H9 (cell line): ENCODE measurements at regions not wholly inside any gene's neighbourhood (a gene's known extent, or its start where the extent isn't known, plus 50 kb on each side); places are given as distances from the start of the nearest gene placed in this dataset.

Experiments used
- DNase-seq: peaks from one replicate; pipeline ENCODE4 v3.0.0-alpha.2; 2017
- H2AFZ ChIP-seq: one replicate; pipeline ENCODE4 v1.6.1; 2013; ENCODE audit warnings: mild to moderate bottlenecking, low read length, control low read depth, moderate library complexity
- H2AK5ac ChIP-seq: 2 replicates; pipeline ENCODE4 v1.6.1; 2013; ENCODE audit warnings: low read length, control low read depth, mixed read lengths; ENCODE audit not compliant: insufficient read length
- H2BK120ac ChIP-seq: one replicate; pipeline ENCODE4 v1.6.1; 2013; ENCODE audit warnings: low read depth, mild to moderate bottlenecking, low read length, control low read depth, inconsistent platforms; ENCODE audit not compliant: poor library complexity, severe bottlenecking
- H2BK12ac ChIP-seq: 2 replicates; pipeline ENCODE4 v1.6.1; 2013; ENCODE audit warnings: low read length, control low read depth, mixed read lengths, low read depth; ENCODE audit not compliant: insufficient read length
- H2BK15ac ChIP-seq: 2 replicates; pipeline ENCODE4 v1.6.1; 2013; ENCODE audit warnings: low read depth, low read length, control low read depth
- H2BK20ac ChIP-seq: one replicate; pipeline ENCODE4 v1.6.1; 2013; ENCODE audit warnings: low read depth, mild to moderate bottlenecking, low read length, control low read depth, inconsistent platforms; ENCODE audit not compliant: poor library complexity, severe bottlenecking
- H2BK5ac ChIP-seq: 2 replicates; pipeline ENCODE4 v1.6.1; 2013; ENCODE audit warnings: low read length, control low read depth, mixed read lengths; ENCODE audit not compliant: insufficient read length
- H3K14ac ChIP-seq: 2 replicates; pipeline ENCODE4 v1.6.1; 2013; ENCODE audit warnings: low read length, control low read depth; ENCODE audit not compliant: insufficient read depth
- H3K18ac ChIP-seq: 2 replicates; pipeline ENCODE4 v1.6.1; 2013; ENCODE audit warnings: low read depth, mild to moderate bottlenecking, mixed read lengths, low read length, control low read depth; ENCODE audit not compliant: insufficient read length
- H3K23ac ChIP-seq: 2 replicates; pipeline ENCODE4 v1.6.1; 2013; ENCODE audit warnings: low read length, control low read depth, mixed read lengths, low read depth; ENCODE audit not compliant: insufficient read length
- H3K23me2 ChIP-seq: 2 replicates; pipeline ENCODE4 v1.6.1; 2013; ENCODE audit warnings: low read depth, mild to moderate bottlenecking, mixed read lengths, low read length, control low read depth; ENCODE audit not compliant: insufficient read length, poor library complexity, severe bottlenecking
- H3K27ac ChIP-seq: 2 replicates; pipeline ENCODE4 v1.5.1; 2013; ENCODE audit warnings: low read length, control low read depth, mixed read lengths, low read depth; ENCODE audit not compliant: insufficient read length
- H3K27me3 ChIP-seq: 2 replicates; pipeline ENCODE4 v1.6.1; 2013; ENCODE audit warnings: low read length, control low read depth, inconsistent platforms; ENCODE audit not compliant: insufficient read depth
- H3K4ac ChIP-seq: 2 replicates; pipeline ENCODE4 v1.6.1; 2013; ENCODE audit warnings: low read depth, mild to moderate bottlenecking, control low read depth, inconsistent platforms, low read length, moderate library complexity
- H3K4me1 ChIP-seq: 2 replicates; pipeline ENCODE4 v1.6.1; 2013; ENCODE audit warnings: low read length, control low read depth, inconsistent platforms; ENCODE audit not compliant: insufficient read depth
- H3K4me2 ChIP-seq: 2 replicates; pipeline ENCODE4 v1.6.1; 2013; ENCODE audit warnings: low read length, control low read depth, mixed read lengths; ENCODE audit not compliant: insufficient read length, insufficient read depth
- H3K56ac ChIP-seq: 2 replicates; pipeline ENCODE4 v1.6.1; 2013; ENCODE audit warnings: low read depth, mild to moderate bottlenecking, mixed read lengths, low read length, control low read depth; ENCODE audit not compliant: insufficient read length
- H3K79me1 ChIP-seq: 2 replicates; pipeline ENCODE4 v1.6.1; 2013; ENCODE audit warnings: low read depth, mild to moderate bottlenecking, moderate library complexity, low read length, control low read depth, inconsistent platforms; ENCODE audit not compliant: insufficient read depth, poor library complexity, severe bottlenecking
- H3K79me2 ChIP-seq: 2 replicates; pipeline ENCODE4 v1.6.1; 2013; ENCODE audit warnings: low read length, control low read depth, inconsistent platforms; ENCODE audit not compliant: insufficient read depth
- H3K9ac ChIP-seq: 2 replicates; pipeline ENCODE4 v1.6.1; 2013; ENCODE audit warnings: low read length, control low read depth, mixed read lengths; ENCODE audit not compliant: insufficient read length; ENCODE audit errors: extremely low read depth
- H3K9me3 ChIP-seq: one replicate; pipeline ENCODE4 v1.6.1; 2013; ENCODE audit warnings: low read depth, low read length, inconsistent platforms; ENCODE audit not compliant: control insufficient read depth
- H3T11ph ChIP-seq: one replicate; pipeline ENCODE4 v1.6.1; 2013; ENCODE audit warnings: mild to moderate bottlenecking, low read length, control low read depth, inconsistent platforms
- H4K20me1 ChIP-seq: one replicate; pipeline ENCODE4 v1.6.1; 2013; ENCODE audit not compliant: control insufficient read depth, insufficient read length, insufficient read depth
- H4K5ac ChIP-seq: 2 replicates; pipeline ENCODE4 v1.6.1; 2013; ENCODE audit warnings: low read depth, mild to moderate bottlenecking, mixed read lengths, low read length, control low read depth; ENCODE audit not compliant: insufficient read length
- H4K8ac ChIP-seq: replicated peaks from 2 replicates; pipeline ENCODE4 v1.6.1; 2013; ENCODE audit warnings: low read length, control low read depth, mixed read lengths, low read depth; ENCODE audit not compliant: insufficient read length
- H4K91ac ChIP-seq: 2 replicates; pipeline ENCODE4 v1.6.1; 2013; ENCODE audit warnings: low read depth, mild to moderate bottlenecking, moderate library complexity, mixed read lengths, low read length, control low read depth; ENCODE audit not compliant: insufficient read length
- H3K27ac Mint-ChIP-seq, 3 experiments: 2 replicates in 2 of 3; 3 replicates in 1 of 3; pipeline ENCODE4 v1.8.0; 2020 to 2021; ENCODE audit warnings: mixed read lengths in 3 of 3, mild to moderate bottlenecking in 1 of 3, moderate library complexity in 1 of 3
- H3K27me3 Mint-ChIP-seq: 2 replicates; pipeline ENCODE4 v1.8.0; 2021; ENCODE audit warnings: low read depth, mild to moderate bottlenecking, moderate library complexity, mixed read lengths
- H3K36me3 Mint-ChIP-seq, 3 experiments: 2 replicates in 2 of 3; 3 replicates in 1 of 3; pipeline ENCODE4 v1.8.0; 2020 to 2021; ENCODE audit warnings: low read depth in 3 of 3, mixed read lengths in 3 of 3; ENCODE audit not compliant: insufficient read depth in 1 of 3
- H3K4me1 Mint-ChIP-seq, 2 experiments: 2 replicates each; pipeline ENCODE4 v1.8.0; 2020; ENCODE audit warnings: mixed read lengths in 2 of 2
- H3K4me3 Mint-ChIP-seq, 2 experiments: 2 replicates in 1 of 2; 3 replicates in 1 of 2; pipeline ENCODE4 v1.8.0; 2020 to 2021; ENCODE audit warnings: mild to moderate bottlenecking in 2 of 2, mixed read lengths in 2 of 2, moderate library complexity in 1 of 2
- H3K9me3 Mint-ChIP-seq, 2 experiments: 2 replicates in 1 of 2; 3 replicates in 1 of 2; pipeline ENCODE4 v1.8.0; 2020; ENCODE audit warnings: mild to moderate bottlenecking in 2 of 2, mixed read lengths in 2 of 2, moderate library complexity in 1 of 2
- WGBS: extraction: QIAGEN DNeasy Blood & Tissue Kit; methylation state at CpG from one replicate; pipeline ENCODE4 v1.1.7; 2013; ENCODE audit warnings: missing lambda C conversion rate, low lambda C conversion rate, mixed read lengths; ENCODE audit not compliant: insufficient read length; ENCODE audit errors: extremely low coverage; 5-methylcytosine and 5-hydroxymethylcytosine counted together
- TF ChIP-seq, protein P1 (sequence below): fragments of 200-600 bp; sonication (generic); conservative IDR thresholded peaks from 3 replicates; pipeline ENCODE4 v1.8.0; 2021; ENCODE audit warnings: antibody characterized with exemption, mild to moderate bottlenecking

DNA sequence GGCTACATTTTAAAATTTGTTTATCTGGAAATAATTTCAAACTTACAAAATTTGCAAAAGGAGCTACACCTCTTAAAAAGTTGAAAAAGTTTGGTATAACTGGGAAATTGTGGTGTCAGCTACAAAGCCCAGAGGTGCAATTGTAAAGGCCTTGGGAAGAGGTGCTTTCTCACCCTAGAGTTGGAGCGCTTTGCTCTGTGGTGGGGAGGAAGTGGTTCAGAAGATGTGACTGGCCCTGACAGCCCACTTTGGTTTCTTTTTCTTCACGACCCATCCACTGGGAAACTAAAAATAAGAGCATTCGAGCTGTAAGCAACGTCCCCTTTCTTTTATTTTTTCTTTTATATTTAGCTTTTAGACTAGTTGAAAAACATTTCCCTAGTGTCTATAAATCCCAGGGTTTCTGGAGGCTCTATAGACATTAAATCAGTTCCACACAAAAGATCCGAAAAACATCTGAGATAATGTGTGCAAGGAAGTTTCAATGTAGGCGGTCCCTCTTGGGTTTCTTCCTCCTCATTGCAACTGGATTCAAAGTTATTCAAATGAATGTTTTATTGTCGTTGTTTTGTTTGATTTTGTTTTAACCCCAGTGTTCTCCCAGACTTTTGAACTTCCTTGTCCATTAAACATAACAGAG is 397.8 kb downstream of the KIF16B start:
- no peak overlapping the region for H4K8ac ChIP-seq
- no peak overlapping the region for H3K56ac ChIP-seq
- no peak overlapping the region for H2AFZ ChIP-seq
- no peaks in the 10 kb centered on the region for H4K20me1 ChIP-seq
- Mint-ChIP-seq H3K4me1 (peaks cover 4 to 5% of the 10 kb centered on the region in 2 experiments; a peak in 2 of 4 replicates), H3K27me3 (no peaks in the 10 kb centered on the region; the same call in none of the 2 replicates), H3K27ac (no peak overlapping the region), H3K36me3 (peaks cover 0 to 1% (median 0%) of the 10 kb centered on the region in 3 experiments; a peak in 1 of 7 replicates), H3K4me3 (no peak overlapping the region), H3K9me3 (no peaks in the 10 kb centered on the region)
- TF ChIP-seq, protein P1, sequence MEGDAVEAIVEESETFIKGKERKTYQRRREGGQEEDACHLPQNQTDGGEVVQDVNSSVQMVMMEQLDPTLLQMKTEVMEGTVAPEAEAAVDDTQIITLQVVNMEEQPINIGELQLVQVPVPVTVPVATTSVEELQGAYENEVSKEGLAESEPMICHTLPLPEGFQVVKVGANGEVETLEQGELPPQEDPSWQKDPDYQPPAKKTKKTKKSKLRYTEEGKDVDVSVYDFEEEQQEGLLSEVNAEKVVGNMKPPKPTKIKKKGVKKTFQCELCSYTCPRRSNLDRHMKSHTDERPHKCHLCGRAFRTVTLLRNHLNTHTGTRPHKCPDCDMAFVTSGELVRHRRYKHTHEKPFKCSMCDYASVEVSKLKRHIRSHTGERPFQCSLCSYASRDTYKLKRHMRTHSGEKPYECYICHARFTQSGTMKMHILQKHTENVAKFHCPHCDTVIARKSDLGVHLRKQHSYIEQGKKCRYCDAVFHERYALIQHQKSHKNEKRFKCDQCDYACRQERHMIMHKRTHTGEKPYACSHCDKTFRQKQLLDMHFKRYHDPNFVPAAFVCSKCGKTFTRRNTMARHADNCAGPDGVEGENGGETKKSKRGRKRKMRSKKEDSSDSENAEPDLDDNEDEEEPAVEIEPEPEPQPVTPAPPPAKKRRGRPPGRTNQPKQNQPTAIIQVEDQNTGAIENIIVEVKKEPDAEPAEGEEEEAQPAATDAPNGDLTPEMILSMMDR: no peak
- no peak overlapping the region for H4K91ac ChIP-seq
- no peaks in the 10 kb centered on the region for H3K4me1 ChIP-seq
- H3K79me2 ChIP-seq: no peaks in the 10 kb centered on the region
- H3K27me3 ChIP-seq: no peaks in the 10 kb centered on the region
- no peak overlapping the region for H2AK5ac ChIP-seq
- H2BK120ac ChIP-seq: no peak overlapping the region
- H3K9ac ChIP-seq: no peak overlapping the region
- WGBS: no CpG with 5 or more reads among the region's 7 CpGs
- H3K18ac ChIP-seq: no peak overlapping the region
- H3T11ph ChIP-seq: no peak overlapping the region
- H3K14ac ChIP-seq: no peak overlapping the region
- H3K23me2 ChIP-seq: no peaks in the 10 kb centered on the region
- H2BK15ac ChIP-seq: no peak overlapping the region
- H2BK20ac ChIP-seq: no peak overlapping the region
- H3K9me3 ChIP-seq: no peaks in the 10 kb centered on the region
- no peak overlapping the region for H4K5ac ChIP-seq
- H3K23ac ChIP-seq: no peak overlapping the region
- H2BK5ac ChIP-seq: no peak overlapping the region
- H3K27ac ChIP-seq: no peak overlapping the region
- H2BK12ac ChIP-seq: no peak overlapping the region
- DNase-seq: no peak
- no peak overlapping the region for H3K4me2 ChIP-seq
- no peak overlapping the region for H3K4ac ChIP-seq
- H3K79me1 ChIP-seq: no peaks in the 10 kb centered on the region
